Mononuclear cell (primary cell): ENCODE measurements at regions not wholly inside any gene's neighbourhood (a gene's known extent, or its start where the extent isn't known, plus 50 kb on each side); places are given as distances from the start of the nearest gene placed in this dataset.

Experiments used
- H3K27me3 ChIP-seq: 2 replicates; pipeline ENCODE4 v1.6.0; 2011; ENCODE audit warnings: low read length, control low read depth; ENCODE audit not compliant: insufficient read depth
- H3K4me1 ChIP-seq: 2 replicates; pipeline ENCODE4 v1.5.1; 2011; ENCODE audit warnings: mild to moderate bottlenecking, low read length, control low read depth; ENCODE audit not compliant: insufficient read depth
- H3K4me3 ChIP-seq: 2 replicates; pipeline ENCODE4 v1.5.1; 2011; ENCODE audit warnings: mild to moderate bottlenecking, low read length, moderate library complexity
- H3K9me3 ChIP-seq: 2 replicates; pipeline ENCODE4 v1.5.1; 2011; ENCODE audit warnings: low read depth, mild to moderate bottlenecking, control low read depth, low read length

GRCh38 chr3:59316688-59317275 is 267.0 kb upstream of the CFAP20DC start:
- Histone ChIP-seq H3K4me3 (no peak overlapping the region), H3K27me3 (no peaks in the 10 kb centered on the region), H3K9me3 (no peaks in the 10 kb centered on the region), H3K4me1 (no peaks in the 10 kb centered on the region)

GRCh38 chr3:59313365-59313764 is 263.5 kb upstream of the CFAP20DC start:
- Histone ChIP-seq H3K4me3 (no peak overlapping the region), H3K4me1 (no peaks in the 10 kb centered on the region), H3K9me3 (no peaks in the 10 kb centered on the region), H3K27me3 (no peaks in the 10 kb centered on the region)

- H3K9me3 ChIP-seq, result no peaks in the 10 kb centered on the region
- H3K4me1 ChIP-seq, result no peaks in the 10 kb centered on the region
- H3K4me3 ChIP-seq, result no peak overlapping the region
- no peaks in the 10 kb centered on the region for H3K27me3 ChIP-seq
Measured at GRCh38 chr3:59311231-59311630, 261.4 kb upstream of the CFAP20DC start.

DNA sequence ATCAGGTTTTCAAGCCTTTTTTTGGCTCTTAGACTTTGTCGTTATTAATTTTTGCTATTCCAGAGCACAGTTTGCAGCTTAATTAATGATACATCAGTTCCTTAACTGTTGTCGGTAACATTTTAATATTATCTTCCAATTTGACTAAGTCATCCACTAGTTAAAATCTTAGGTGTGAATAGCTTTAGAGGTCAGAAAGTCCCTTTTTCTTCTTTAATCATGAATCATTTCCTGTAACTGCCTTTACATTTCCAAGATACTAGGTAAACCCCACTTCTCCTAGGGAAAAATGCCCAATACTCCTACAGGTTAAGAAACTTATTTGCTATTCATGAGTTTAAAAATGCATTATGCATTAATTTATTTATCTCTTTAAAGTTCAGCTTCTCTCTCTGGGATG is 260.9 kb upstream of the CFAP20DC start:
- Histone ChIP-seq H3K27me3 (no peaks in the 10 kb centered on the region), H3K4me3 (no peak overlapping the region), H3K4me1 (no peaks in the 10 kb centered on the region), H3K9me3 (no peaks in the 10 kb centered on the region)

GRCh38 chr3:59308684-59309083 is 258.9 kb upstream of the CFAP20DC start:
- no peak overlapping the region for H3K4me3 ChIP-seq
- H3K9me3 ChIP-seq, result no peaks in the 10 kb centered on the region
- no peaks in the 10 kb centered on the region for H3K4me1 ChIP-seq
- H3K27me3 ChIP-seq, result no peaks in the 10 kb centered on the region

DNA sequence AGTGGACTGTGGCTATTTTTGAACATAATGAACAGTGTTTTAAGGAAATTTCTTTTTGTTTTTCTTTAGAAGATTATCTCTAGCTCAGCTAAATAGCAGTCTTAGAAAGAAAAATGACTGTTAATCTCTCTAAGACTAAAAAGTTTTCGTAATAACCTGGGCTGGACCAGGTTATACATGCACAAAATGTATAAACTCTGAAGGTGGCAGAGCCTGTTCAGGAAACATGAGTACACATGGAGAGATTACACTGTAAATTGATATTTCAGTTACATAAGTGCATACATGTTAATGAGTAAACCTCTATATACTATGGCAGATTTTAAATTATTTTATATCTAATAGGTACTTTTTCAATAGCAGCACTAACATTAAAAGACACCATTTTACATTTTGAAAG is 258.2 kb upstream of the CFAP20DC start:
- Histone ChIP-seq H3K4me3 (no peak overlapping the region), H3K4me1 (no peaks in the 10 kb centered on the region), H3K27me3 (no peaks in the 10 kb centered on the region), H3K9me3 (no peaks in the 10 kb centered on the region)

GRCh38 chr3:59306436-59306835 is 256.6 kb upstream of the CFAP20DC start:
- no peak overlapping the region for H3K4me3 ChIP-seq
- no peaks in the 10 kb centered on the region for H3K9me3 ChIP-seq
- H3K27me3 ChIP-seq, result no peaks in the 10 kb centered on the region
- peaks cover 10% of the 10 kb centered on the region for H3K4me1 ChIP-seq

GRCh38 chr3:59304296-59304695 is 254.5 kb upstream of the CFAP20DC start:
- Histone ChIP-seq H3K9me3 (no peaks in the 10 kb centered on the region), H3K27me3 (no peaks in the 10 kb centered on the region)

DNA sequence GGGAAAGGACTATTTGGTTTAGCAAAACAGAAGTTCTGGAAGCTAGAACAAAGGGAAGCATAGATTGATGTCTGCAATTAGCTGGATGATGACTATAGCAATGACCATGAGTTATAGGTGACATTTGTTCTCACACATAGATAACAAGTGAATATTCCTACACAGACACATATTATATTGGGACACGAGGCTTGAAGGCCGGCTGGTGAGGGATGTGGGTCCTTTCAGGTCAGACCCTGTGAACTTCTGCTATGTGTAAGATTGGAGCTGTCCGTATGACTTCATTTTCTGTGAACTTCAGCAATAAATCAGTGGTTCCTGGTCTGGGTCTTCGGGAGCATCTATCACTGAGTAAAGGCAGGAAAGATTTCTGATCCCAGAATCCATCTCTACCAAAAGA is 253.6 kb upstream of the CFAP20DC start:
- no peaks in the 10 kb centered on the region for H3K27me3 ChIP-seq
- H3K9me3 ChIP-seq, result no peaks in the 10 kb centered on the region
- peaks cover 28% of the 10 kb centered on the region for H3K4me1 ChIP-seq
- no peak overlapping the region for H3K4me3 ChIP-seq

More at GRCh38 chr3:59304296-59304695, 254.5 kb upstream of the CFAP20DC start:
- H3K4me3 ChIP-seq, result no peak overlapping the region
- H3K4me1 ChIP-seq, result peaks cover 28% of the 10 kb centered on the region

DNA sequence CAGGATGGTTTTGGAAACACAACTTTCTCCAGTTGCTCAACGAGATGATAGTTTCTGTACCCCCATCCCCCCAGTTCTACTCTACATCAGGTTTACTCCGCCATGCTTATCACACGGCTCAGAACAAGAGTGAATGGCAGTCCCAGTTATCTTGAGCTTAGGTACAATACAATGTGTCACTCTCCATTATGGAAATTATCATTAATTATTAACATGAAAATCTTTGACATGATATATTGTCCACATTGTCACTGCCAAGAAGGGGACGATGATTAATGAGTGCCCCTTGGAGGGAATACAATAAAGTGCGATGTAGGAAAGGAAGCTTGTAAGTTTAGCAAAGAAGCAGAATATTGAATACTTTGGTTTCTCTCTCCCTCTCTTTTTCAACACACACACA is 252.6 kb upstream of the CFAP20DC start:
- Histone ChIP-seq H3K4me1 (peaks cover 28% of the 10 kb centered on the region), H3K27me3 (no peaks in the 10 kb centered on the region), H3K4me3 (no peak overlapping the region), H3K9me3 (no peaks in the 10 kb centered on the region)

GRCh38 chr3:59300733-59301132 is 250.9 kb upstream of the CFAP20DC start:
- Histone ChIP-seq H3K4me1 (peaks cover 28% of the 10 kb centered on the region), H3K9me3 (no peaks in the 10 kb centered on the region), H3K27me3 (no peaks in the 10 kb centered on the region), H3K4me3 (no peak overlapping the region)

GRCh38 chr3:59299561-59299960 is 249.7 kb upstream of the CFAP20DC start:
- no peak overlapping the region for H3K4me3 ChIP-seq
- H3K4me1 ChIP-seq, result peaks cover 28% of the 10 kb centered on the region
- no peaks in the 10 kb centered on the region for H3K27me3 ChIP-seq
- no peaks in the 10 kb centered on the region for H3K9me3 ChIP-seq

- no peaks in the 10 kb centered on the region for H3K9me3 ChIP-seq
- peaks cover 24% of the 10 kb centered on the region for H3K4me1 ChIP-seq
- no peak overlapping the region for H3K4me3 ChIP-seq
- no peaks in the 10 kb centered on the region for H3K27me3 ChIP-seq
Measured at GRCh38 chr3:59290358-59290757, 240.5 kb upstream of the CFAP20DC start.

- no peaks in the 10 kb centered on the region for H3K27me3 ChIP-seq
- peaks cover 24% of the 10 kb centered on the region for H3K4me1 ChIP-seq
- no peak overlapping the region for H3K4me3 ChIP-seq
- H3K9me3 ChIP-seq, result no peaks in the 10 kb centered on the region
Measured at GRCh38 chr3:59289831-59290230, 240.0 kb upstream of the CFAP20DC start.

- no peaks in the 10 kb centered on the region for H3K9me3 ChIP-seq
- H3K4me3 ChIP-seq, result no peak overlapping the region
- peaks cover 24% of the 10 kb centered on the region for H3K4me1 ChIP-seq
- no peaks in the 10 kb centered on the region for H3K27me3 ChIP-seq
Measured at GRCh38 chr3:59288951-59289350, 239.1 kb upstream of the CFAP20DC start.

DNA sequence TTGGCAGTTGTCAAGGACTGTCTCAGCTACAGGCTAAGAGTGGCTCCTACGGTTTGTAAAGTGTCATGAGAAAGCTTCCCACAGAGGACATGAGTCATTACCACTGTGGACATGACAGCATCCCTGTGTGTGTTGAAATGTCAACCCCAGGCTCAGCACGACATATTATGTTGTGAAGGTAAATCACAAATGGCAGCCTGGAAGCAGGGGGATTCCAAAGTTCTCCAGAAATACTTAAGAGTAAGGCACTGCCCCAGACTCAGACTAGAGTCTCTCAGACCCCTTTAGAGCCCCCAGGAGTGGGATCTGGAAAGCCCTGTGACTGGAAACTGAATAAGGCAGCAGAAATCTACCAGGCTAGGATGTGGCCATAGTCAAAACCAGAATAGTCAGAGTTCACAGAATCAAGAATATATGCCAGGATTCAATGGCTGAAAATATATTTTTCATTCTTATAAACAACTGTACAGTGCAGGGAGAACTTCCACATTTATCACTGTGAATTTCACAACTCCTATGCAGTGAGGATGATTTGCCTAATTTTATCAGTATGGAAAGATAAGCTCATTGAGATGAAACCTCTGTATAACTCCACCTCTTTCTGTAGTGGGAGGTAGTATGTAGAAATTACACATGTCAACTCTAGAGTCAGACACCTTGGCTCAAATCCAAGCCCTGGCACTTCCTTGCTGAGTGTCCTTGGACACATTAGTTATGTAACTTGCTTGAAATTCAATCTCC is 237.1 kb upstream of the CFAP20DC start:
- no peaks in the 10 kb centered on the region for H3K9me3 ChIP-seq
- no peak overlapping the region for H3K4me3 ChIP-seq

More for the DNA sequence above, 237.1 kb upstream of the CFAP20DC start:
- H3K4me1 ChIP-seq, result peaks cover 24% of the 10 kb centered on the region
- no peaks in the 10 kb centered on the region for H3K27me3 ChIP-seq
